Coronary artery (tissue), 2 donors: ENCODE measurements at regions not wholly inside any gene's neighbourhood (a gene's known extent, or its start where the extent isn't known, plus 50 kb on each side); places are given as distances from the start of the nearest gene placed in this dataset.

Experiments
- DNase-seq: peaks from one replicate; pipeline ENCODE4 v3.0.0-alpha.2; 2017; ENCODE audit warnings: low spot score
- H3K27ac ChIP-seq, 2 donors: fragments of 200-600 bp; sonication (generic); one replicate each; pipeline ENCODE4 v1.5.1; 2016 to 2019
- H3K4me3 ChIP-seq: fragments of 200-600 bp; sonication (generic); 2 replicates; pipeline ENCODE4 v1.5.1; 2016; ENCODE audit warnings: mild to moderate bottlenecking, moderate library complexity
- TF ChIP-seq, protein P1 (sequence below): fragments of 200-600 bp; sonication (generic); IDR thresholded peaks from one replicate; pipeline ENCODE4 v1.5.1; 2019; ENCODE audit warnings: antibody characterized with exemption

DNA sequence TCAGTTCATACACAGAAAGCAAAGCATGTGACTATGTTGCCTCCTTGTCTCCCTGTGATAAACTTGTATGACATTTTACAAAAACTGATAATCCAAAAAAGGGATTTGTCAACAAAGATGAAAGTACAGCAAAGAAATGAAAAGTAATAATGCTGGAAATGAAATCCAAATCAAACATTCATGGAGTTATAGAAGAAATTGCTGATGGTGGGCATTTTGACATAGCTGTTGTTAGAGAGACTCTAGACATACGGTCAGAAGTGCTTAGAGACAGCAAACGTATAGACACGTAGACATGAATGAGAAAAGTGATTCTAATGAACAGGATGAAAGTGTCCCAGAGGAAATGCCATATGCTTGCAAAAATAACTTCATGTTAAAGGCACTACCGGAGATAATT, 186.9 kb upstream of the RGMB start:
- TF ChIP-seq, protein P1, sequence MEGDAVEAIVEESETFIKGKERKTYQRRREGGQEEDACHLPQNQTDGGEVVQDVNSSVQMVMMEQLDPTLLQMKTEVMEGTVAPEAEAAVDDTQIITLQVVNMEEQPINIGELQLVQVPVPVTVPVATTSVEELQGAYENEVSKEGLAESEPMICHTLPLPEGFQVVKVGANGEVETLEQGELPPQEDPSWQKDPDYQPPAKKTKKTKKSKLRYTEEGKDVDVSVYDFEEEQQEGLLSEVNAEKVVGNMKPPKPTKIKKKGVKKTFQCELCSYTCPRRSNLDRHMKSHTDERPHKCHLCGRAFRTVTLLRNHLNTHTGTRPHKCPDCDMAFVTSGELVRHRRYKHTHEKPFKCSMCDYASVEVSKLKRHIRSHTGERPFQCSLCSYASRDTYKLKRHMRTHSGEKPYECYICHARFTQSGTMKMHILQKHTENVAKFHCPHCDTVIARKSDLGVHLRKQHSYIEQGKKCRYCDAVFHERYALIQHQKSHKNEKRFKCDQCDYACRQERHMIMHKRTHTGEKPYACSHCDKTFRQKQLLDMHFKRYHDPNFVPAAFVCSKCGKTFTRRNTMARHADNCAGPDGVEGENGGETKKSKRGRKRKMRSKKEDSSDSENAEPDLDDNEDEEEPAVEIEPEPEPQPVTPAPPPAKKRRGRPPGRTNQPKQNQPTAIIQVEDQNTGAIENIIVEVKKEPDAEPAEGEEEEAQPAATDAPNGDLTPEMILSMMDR, result no peak
- Histone ChIP-seq H3K4me3 (no peak overlapping the region), H3K27ac (no peak overlapping the region)
- DNase-seq, result no peak

DNA sequence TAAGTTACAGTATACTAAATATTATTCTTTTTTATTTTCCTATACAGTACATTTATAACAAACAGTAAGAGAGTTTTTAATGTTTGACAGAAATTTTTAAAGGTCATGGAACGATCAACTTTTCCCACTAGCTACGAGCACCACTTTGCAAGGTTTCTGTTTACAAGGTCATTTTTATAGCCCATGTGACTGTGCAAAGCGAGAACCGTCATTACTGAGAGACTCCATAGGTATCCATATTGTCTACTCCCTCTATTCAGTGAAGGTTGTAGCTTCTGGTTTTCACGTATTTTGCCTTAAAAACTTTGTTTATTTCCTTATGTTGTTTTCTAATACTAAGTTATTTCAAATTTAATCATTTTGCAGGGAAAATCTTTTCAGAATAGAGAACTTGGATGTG, 186.3 kb upstream of the RGMB start:
- H3K4me3 ChIP-seq, result no peak overlapping the region
- no peak overlapping the region for H3K27ac ChIP-seq
- DNase-seq, result no peak
- TF ChIP-seq, protein P1, result no peak

DNA sequence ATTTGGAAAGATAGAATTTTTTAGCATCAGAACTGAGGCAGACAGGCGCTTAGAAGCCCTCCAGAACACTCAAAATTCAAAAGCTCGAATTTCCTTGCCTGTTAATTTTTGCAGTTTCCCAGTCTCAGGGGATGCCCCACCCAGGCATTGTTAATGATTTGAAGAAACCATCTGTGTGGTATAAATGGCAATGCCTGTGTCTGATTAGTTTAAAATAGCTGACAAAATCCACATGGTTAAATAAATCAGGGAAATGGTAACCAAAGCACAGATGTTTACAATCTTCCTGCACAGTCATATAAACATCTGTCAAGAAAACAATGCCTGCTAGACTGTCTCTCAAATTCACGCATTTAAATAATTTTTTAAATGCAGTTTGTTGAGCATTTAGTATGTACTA, 185.2 kb upstream of the RGMB start:
- TF ChIP-seq, protein P1, result no peak
- DNase-seq, result no peak
- Histone ChIP-seq H3K27ac (no peak overlapping the region), H3K4me3 (no peak overlapping the region)

- DNase-seq, result no peak
- Histone ChIP-seq H3K27ac (no peak overlapping the region), H3K4me3 (no peak overlapping the region)
- TF ChIP-seq, protein P1, result no peak
Observed at GRCh38 chr5:98593418-98593817, 180.0 kb upstream of the RGMB start.

DNA sequence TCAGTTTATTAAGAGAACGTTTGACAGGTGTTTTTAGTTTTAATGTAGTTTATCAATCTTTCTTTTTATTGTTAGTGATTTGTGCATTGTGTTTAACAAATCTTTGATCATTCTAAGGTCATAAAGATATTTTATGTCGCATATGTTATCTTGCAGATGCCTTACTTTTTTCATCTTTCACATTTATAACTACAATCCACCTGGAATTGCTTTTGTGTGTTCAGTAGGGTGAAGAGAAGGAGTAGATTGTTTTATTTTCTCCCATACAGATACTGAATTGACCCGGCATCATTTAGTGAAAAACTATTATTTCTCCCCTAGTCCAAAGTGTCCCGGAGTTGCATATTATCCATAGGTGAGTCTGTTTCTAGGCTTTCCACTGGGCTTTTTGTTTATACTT, 179.4 kb upstream of the RGMB start:
- TF ChIP-seq, protein P1, result no peak
- DNase-seq, result no peak
- Histone ChIP-seq H3K27ac (no peak overlapping the region), H3K4me3 (no peak overlapping the region)

- Histone ChIP-seq H3K27ac (no peak overlapping the region), H3K4me3 (no peak overlapping the region)
- no peak for DNase-seq
- TF ChIP-seq, protein P1, result no peak
Observed at GRCh38 chr5:98599016-98599415, 174.4 kb upstream of the RGMB start.

- DNase-seq, result no peak
- Histone ChIP-seq H3K27ac (no peak overlapping the region), H3K4me3 (no peak overlapping the region)
- TF ChIP-seq, protein P1, result no peak
Observed at GRCh38 chr5:98602534-98603112, 170.8 kb upstream of the RGMB start.
